GM12865 (cell line): ENCODE measurements at regions not wholly inside any gene's neighbourhood (a gene's known extent, or its start where the extent isn't known, plus 50 kb on each side); places are given as distances from the start of the nearest gene placed in this dataset.

Experiments
- DNase-seq: peaks from one replicate; pipeline ENCODE4 v3.0.0; 2010; ENCODE audit warnings: low read depth
- H3K4me3 ChIP-seq: 2 replicates; pipeline ENCODE4 v1.5.1; 2011; ENCODE audit warnings: mild to moderate bottlenecking, low read depth, low read length, control low read depth
- CTCF ChIP-seq: IDR thresholded peaks from 2 replicates; pipeline ENCODE4 v1.5.1; 2011; ENCODE audit warnings: low read length, control low read depth, low read depth, inconsistent platforms; ENCODE audit not compliant: insufficient read depth; ENCODE audit errors: missing control alignments

- no peak for TF ChIP-seq CTCF
- DNase-seq = no peak
- no peak overlapping the region for H3K4me3 ChIP-seq
These were observed 242.4 kb downstream of the OPA1 start for GRCh38 chr3:193835414-193835813.

DNA sequence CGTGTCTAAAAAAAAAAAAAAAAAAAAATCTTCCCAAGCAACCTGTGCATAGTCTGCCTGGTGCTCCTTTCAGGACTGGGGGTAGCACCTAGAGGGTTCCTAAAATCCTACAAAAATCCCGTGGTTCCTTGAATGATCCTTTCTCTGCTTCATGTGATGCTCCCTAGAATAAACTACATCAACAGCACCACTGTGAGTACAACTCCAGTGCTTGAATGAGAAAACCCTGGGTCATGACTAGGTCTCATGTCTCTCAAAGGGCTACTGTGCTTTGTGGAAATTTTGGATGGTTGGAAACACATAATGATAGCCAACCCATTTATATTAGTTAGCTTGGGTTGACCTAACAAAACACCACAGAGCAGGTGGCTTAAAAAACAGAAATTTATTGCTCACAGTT is 243.5 kb downstream of the OPA1 start:
- no peak for TF ChIP-seq CTCF
- no peak for DNase-seq
- no peak overlapping the region for H3K4me3 ChIP-seq

GRCh38 chr3:193836918-193837317 is 243.9 kb downstream of the OPA1 start:
- no peak for TF ChIP-seq CTCF
- no peak overlapping the region for H3K4me3 ChIP-seq
- no peak for DNase-seq

- no peak for TF ChIP-seq CTCF
- no peak for DNase-seq
- no peak overlapping the region for H3K4me3 ChIP-seq
These were observed 244.4 kb downstream of the OPA1 start for GRCh38 chr3:193837347-193837827.

DNA sequence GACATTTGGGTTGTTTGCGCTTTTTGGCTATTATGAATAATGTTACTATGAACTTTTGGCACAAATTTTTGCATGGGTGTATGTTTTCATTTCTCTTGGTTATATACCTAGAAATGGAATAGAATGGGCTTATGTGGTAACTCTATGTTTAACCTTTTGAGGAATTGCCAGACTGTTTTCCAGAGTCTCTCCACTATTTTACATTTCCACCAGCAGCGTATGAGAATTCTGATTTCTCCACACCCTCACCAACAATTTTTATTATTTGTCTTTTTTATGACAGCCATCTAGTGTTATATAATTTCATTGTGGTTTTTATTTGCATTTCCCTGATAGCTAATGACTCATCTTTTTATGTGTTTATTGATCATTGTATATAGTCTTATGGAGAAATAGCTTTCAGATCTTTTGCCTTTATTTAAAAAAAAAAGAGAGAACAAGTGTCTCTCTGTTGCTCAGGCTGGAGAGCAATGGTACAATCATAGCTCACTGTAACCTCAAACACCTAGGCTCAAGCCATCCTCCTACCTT is 247.2 kb downstream of the OPA1 start:
- TF ChIP-seq CTCF = no peak
- DNase-seq = no peak
- H3K4me3 ChIP-seq = no peak overlapping the region

GRCh38 chr3:193841581-193841980 is 248.6 kb downstream of the OPA1 start:
- no peak for TF ChIP-seq CTCF
- DNase-seq = no peak
- H3K4me3 ChIP-seq = no peak overlapping the region

DNA sequence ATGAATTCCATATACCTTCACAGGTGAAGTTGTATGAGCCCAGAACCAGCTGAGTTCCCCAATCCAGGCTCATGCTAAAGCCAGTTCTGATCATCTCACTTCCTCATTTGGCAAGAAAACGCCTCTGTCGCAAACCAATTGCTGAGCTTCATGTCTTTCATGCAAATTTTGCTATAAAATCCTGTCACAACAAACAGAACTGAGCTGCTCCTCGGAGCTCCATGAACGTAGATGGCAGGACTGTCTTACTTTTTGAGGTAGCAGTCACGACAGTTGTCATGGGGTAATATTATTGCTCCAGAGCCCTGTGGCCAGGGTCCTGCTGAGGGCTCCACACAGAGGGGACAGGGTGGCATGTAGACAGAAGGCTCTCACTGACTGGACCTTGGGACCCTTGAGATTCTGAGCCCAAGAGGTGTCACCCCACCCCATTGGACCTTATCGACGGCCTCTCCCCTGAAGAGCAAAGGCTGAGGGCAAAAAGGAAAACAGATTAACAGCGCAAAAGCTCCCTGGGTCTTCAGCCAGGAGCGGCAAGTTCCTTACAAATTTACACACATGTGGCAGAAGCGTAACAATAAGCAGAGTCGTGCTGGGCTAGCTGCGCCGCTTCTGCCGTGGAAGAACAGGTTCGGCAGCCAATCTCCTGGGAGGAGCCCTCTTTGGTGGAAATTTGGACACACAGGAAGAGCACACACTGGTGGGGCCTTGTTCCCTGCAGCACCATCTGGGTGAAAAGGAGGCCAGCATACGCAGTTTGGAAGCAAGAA is 249.2 kb downstream of the OPA1 start:
- no peak for TF ChIP-seq CTCF
- peak; percentile 65 for DNase-seq
- H3K4me3 ChIP-seq = no peak overlapping the region
